ENCODE measurements at regions not wholly inside any gene's neighbourhood (a gene's known extent, or its start where the extent isn't known, plus 50 kb on each side); places are given as distances from the start of the nearest gene placed in this dataset.

DNA sequence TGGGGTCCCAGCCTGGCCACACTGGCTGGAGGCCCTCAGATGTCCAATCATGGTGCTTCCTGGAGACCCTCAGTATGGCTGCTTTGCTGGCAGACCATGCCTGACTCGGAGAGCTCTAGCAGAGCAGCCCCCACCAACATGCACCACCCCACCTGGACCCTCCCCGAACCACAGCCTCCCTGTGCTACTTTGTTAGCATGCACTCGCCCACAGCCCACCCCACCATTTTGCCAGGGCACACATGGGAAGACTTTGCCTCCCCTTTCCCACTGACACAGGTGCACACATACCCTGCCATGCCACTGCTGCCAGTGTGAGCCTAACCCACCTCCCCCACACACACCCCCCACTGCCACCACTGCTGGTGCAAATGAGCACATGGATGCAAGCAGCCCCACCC, 497.5 kb upstream of the PBX1 start:
- Histone ChIP-seq H3K27ac (ENCODE audit: extremely low read depth, low read depth, low read length) (no peak overlapping the region), H3K4me3 (no peak overlapping the region), H3K9me3 (replicated peaks; ENCODE audit: control insufficient read depth, insufficient read depth, low read depth, low read length) (no peaks in the 10 kb centered on the region; the same call in 1 of the 2 replicates), H3K4me2 (ENCODE audit: insufficient read depth, low read length) (no peak overlapping the region), H4K20me1 (replicated peaks; ENCODE audit: control insufficient read depth, insufficient read depth, low read length) (no peaks in the 10 kb centered on the region), H2AFZ (ENCODE audit: low read depth, low read length) (no peak overlapping the region), H3K9me1 (ENCODE audit: control insufficient read depth, insufficient read depth, low read length) (no peaks in the 10 kb centered on the region), H3K27me3 (ENCODE audit: control insufficient read depth in 2 of 2, insufficient read depth in 2 of 2, low read length in 2 of 2) (no peaks in the 10 kb centered on the region), H3K79me2 (ENCODE audit: control insufficient read depth, insufficient read depth, low read length) (no peaks in the 10 kb centered on the region), H3K9ac (ENCODE audit: insufficient read depth in 1 of 2, low read depth in 2 of 2, low read length in 2 of 2) (no peak overlapping the region), H3K36me3 (ENCODE audit: control insufficient read depth, insufficient read depth, low read length) (no peaks in the 10 kb centered on the region), H3K4me1 (replicated peaks in 1 of 2; ENCODE audit: control insufficient read depth in 2 of 2, insufficient read depth in 2 of 2, low read length in 2 of 2) (no peaks in the 10 kb centered on the region)
- no peak for TF ChIP-seq ZNF274 (IDR thresholded peaks at IDR 0.05; ENCODE audit: borderline replicate concordance, low read depth, low read length)
- no peak for TF ChIP-seq CREM (IDR thresholded peaks at IDR 0.05; ENCODE audit: low read depth)
- TF ChIP-seq GATA2 (CRISPR knock-in tag; IDR thresholded peaks at IDR 0.05), result no peak
- TF ChIP-seq GTF2F1 (IDR thresholded peaks at IDR 0.05; ENCODE audit: low read depth, low read length), result no peak
- TF ChIP-seq CHD1 (IDR thresholded peaks at IDR 0.05; ENCODE audit: low read length), result no peak
- no peak for TF ChIP-seq ZNF445 (CRISPR knock-in tag; IDR thresholded peaks at IDR 0.05; ENCODE audit: low read depth)
- no peak for TF ChIP-seq ELF1 (tag; IDR thresholded peaks at IDR 0.05)
- TF ChIP-seq ZNF561 (CRISPR knock-in tag; conservative IDR thresholded peaks at IDR 0.05), result no peak
- no peak for TF ChIP-seq ZNF347 (CRISPR knock-in tag; IDR thresholded peaks at IDR 0.05; ENCODE audit: low read depth)
- TF ChIP-seq LCOR (CRISPR knock-in tag; IDR thresholded peaks at IDR 0.05), result no peak
- TF ChIP-seq PRMT5 (CRISPR knock-in tag; IDR thresholded peaks at IDR 0.05), result no peak
- TF ChIP-seq ARNT (IDR thresholded peaks at IDR 0.05), result no peak
- no peak for TF ChIP-seq PTTG1 (tag; IDR thresholded peaks at IDR 0.05; ENCODE audit: low read depth)
- TF ChIP-seq HSF4 (CRISPR knock-in tag; IDR thresholded peaks at IDR 0.05; ENCODE audit: borderline replicate concordance), result no peak
- TF ChIP-seq ZNF146 (CRISPR knock-in tag; IDR thresholded peaks at IDR 0.05; ENCODE audit: unreplicated experiment), result no peak
- no peak for TF ChIP-seq ZNF584 (CRISPR knock-in tag; IDR thresholded peaks at IDR 0.05; ENCODE audit: low read depth)
- TF ChIP-seq FOXJ3 (CRISPR knock-in tag; IDR thresholded peaks at IDR 0.05), result no peak
- no peak for TF ChIP-seq ZNF124 (CRISPR knock-in tag; IDR thresholded peaks at IDR 0.05)
- TF ChIP-seq MYBL2 (IDR thresholded peaks at IDR 0.05; ENCODE audit: low read depth), result no peak
- no peak for TF ChIP-seq MYBL2 (CRISPR knock-in tag; IDR thresholded peaks at IDR 0.05; ENCODE audit: borderline replicate concordance)
- TF ChIP-seq, protein P1, sequence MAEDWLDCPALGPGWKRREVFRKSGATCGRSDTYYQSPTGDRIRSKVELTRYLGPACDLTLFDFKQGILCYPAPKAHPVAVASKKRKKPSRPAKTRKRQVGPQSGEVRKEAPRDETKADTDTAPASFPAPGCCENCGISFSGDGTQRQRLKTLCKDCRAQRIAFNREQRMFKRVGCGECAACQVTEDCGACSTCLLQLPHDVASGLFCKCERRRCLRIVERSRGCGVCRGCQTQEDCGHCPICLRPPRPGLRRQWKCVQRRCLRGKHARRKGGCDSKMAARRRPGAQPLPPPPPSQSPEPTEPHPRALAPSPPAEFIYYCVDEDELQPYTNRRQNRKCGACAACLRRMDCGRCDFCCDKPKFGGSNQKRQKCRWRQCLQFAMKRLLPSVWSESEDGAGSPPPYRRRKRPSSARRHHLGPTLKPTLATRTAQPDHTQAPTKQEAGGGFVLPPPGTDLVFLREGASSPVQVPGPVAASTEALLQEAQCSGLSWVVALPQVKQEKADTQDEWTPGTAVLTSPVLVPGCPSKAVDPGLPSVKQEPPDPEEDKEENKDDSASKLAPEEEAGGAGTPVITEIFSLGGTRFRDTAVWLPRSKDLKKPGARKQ (CRISPR knock-in tag; IDR thresholded peaks at IDR 0.05), result no peak
- POLR2A ChIA-PET, result interaction anchor here (0.6 kb wide), 1 partner anchor 735 kb away, joined by 3 read pairs; no protein-coding TSS in a partner anchor
- intact Hi-C loops (cut with micrococcal nuclease) (no loop called here), in situ Hi-C loops (cut with MboI) (no loop called here)
- ATAC-seq (no peak), FAIRE-seq (no peak), DNase-seq (ENCODE audit: extremely low read depth in 1 of 4, low spot score in 3 of 4) (no peak)
- BruUV-seq (replicated peaks), result no TSS peak
- CTCF ChIA-PET (ENCODE audit: low intra/inter-chr PET ratio), result no interaction called here
- 0% methylated on average over 1 of the region's 3 CpGs for WGBS (ENCODE audit: insufficient coverage, low coverage, missing lambda C conversion rate)

Data from K562 (cell line).